ENCODE measurements at regions not wholly inside any gene's neighbourhood (a gene's known extent, or its start where the extent isn't known, plus 50 kb on each side); places are given as distances from the start of the nearest gene placed in this dataset.

- ATAC-seq (no peak), DNase-seq (no peak)
- intact Hi-C loops (cut with DNase I, micrococcal nuclease) = no loop called here
Observed at GRCh38 chr16:87050142-87050541, 267.1 kb downstream of the C16orf95 start.

DNA sequence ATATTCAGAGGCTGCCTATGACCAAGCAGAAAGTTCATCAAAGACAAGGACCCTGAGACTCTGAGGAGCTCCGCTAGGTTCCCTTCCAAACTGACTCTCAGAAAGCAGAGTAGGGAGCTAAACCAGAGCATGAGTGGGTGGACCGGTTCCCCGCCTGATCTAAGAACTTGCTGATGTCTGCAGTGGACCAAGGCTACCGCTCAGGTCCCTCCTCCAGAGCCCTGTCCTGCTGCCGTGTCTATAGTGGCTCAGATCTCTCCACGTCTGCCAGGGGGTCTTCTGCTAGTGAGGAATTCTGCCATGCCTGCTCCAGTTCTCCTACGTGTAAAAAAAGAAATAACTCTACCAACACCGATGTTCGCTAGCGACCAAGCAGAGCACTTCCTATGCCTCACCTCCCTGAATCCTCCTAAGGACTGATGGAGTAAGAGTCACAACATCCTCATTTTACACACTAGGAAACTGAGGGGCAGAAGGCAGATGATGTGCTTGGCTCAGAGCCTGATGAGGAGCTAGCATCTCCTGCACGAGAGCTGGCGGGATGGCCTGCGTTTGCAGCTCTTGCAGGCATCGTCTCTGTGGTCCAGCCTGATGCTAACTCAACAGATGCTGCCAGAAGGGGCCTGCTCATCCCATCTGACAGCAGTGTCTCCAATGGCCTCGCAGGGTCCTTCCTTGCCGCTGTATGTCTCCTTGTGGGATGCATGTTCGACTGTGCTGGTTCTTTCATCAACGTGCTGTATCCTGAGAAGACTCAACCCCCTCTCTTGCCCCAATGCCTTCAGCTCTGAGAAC lies 265.5 kb downstream of the C16orf95 start:
- no peak for DNase-seq
- ATAC-seq = no peak
- intact Hi-C loops (cut with DNase I, micrococcal nuclease) = no loop called here

GRCh38 chr16:87052506-87052905 lies 264.7 kb downstream of the C16orf95 start:
- intact Hi-C loops (cut with DNase I, micrococcal nuclease) = no loop called here
- ATAC-seq (no peak), DNase-seq (no peak)

GRCh38 chr16:87053016-87053982 lies 263.9 kb downstream of the C16orf95 start:
- ATAC-seq (no peak), DNase-seq (no peak)
- intact Hi-C loops (cut with DNase I, micrococcal nuclease) = no loop called here

DNA sequence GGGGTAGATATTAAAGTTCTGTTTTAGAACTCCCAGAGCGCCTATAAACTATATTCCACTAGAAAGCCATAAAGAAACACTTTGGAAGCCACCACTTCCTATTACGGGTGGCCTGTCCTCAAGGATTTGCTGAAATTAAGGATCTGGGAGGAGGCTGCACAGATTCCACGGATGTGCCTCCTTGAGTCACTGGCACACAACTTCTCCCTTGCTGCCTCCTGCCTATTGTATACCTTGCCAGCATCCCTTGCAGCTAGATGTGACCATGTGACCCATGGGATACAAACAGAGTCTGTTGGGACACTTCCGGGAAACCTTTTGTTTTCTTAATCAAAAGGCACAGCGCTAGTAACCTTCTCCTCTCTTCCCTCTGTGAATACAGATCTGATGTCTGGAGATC lies 263.0 kb downstream of the C16orf95 start:
- intact Hi-C loops (cut with DNase I, micrococcal nuclease) = no loop called here
- ATAC-seq (no peak), DNase-seq (no peak)

DNA sequence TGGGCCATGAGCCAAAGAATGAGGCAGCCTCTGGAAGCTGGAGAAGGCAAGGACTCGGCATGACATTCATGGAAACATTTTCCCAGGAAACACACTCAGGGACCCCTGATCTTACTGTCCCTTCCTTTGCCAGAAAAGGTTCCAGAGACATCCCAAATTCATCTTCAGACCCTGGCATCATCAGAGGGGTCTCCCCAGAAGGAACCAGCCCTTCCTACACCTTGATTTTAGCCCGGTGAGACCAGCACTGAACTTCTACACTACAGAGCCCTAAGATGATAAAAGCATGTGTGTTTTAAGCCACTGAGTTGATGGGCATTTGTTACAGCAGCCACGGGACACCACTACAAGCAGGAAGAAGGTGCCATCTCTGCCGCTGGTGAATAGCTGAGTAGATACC lies 262.3 kb downstream of the C16orf95 start:
- intact Hi-C loops (cut with DNase I, micrococcal nuclease) = no loop called here
- no peak for DNase-seq
- no peak for ATAC-seq

DNA sequence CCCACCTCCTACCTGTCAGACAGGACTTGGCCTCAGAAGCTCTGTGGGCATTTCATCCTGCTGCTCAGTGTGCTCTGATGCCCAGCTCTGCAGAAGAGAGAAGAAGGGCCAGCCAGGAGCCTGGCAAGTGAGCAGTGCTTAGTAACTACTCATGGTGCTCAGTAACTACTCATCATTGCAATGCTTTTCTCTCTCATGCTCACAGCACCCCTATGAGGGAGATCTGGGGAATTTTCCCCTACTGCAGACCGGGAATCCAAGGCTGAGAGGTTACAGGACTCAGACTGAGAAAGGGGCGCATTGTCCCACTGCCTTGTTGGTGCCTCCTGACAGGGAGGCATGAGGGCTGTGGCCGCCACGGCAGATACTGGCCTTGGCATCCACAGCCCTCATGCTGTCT lies 261.1 kb downstream of the C16orf95 start:
- no peak for ATAC-seq
- no peak for DNase-seq
- intact Hi-C loops (cut with DNase I, micrococcal nuclease) = no loop called here

GRCh38 chr16:87056551-87056950 lies 260.6 kb downstream of the C16orf95 start:
- no peak for DNase-seq
- intact Hi-C loops (cut with DNase I, micrococcal nuclease) = no loop called here
- no peak for ATAC-seq

GRCh38 chr16:87057211-87057881 lies 259.8 kb downstream of the C16orf95 start:
- DNase-seq = no peak
- intact Hi-C loops (cut with DNase I, micrococcal nuclease) = no loop called here
- ATAC-seq = no peak

DNA sequence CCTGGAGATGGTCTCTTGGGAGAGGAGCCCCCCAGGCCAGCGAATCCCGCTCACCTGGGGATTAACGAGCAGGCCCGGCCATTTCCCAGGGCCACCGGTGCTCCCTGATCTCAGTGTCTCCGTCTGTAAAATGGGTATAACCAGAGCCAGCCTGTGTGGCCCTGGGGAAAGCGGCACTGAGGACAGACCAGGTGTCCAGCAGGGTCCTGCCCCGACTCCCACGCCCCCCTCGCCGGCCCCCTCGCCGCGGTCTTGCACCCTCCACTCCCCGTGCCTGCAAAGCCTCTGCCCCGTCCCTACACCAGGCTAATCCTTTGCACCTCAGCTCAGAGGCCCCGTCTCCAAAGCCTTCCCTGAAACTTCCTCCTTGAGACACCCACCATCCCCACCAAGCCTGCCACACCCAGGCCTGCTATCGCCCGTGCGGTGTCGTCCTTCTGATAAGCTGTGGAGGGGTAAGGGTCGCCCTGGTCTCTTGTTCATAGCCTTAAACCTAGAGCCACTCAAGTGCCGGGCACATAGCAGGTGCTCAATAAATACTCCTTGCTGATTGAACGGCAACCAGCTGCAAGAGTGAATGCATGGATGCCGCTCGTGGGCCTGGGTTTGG lies 259.1 kb downstream of the C16orf95 start:
- ATAC-seq (no peak), DNase-seq (no peak)
- intact Hi-C loops (cut with DNase I, micrococcal nuclease) = no loop called here

DNA sequence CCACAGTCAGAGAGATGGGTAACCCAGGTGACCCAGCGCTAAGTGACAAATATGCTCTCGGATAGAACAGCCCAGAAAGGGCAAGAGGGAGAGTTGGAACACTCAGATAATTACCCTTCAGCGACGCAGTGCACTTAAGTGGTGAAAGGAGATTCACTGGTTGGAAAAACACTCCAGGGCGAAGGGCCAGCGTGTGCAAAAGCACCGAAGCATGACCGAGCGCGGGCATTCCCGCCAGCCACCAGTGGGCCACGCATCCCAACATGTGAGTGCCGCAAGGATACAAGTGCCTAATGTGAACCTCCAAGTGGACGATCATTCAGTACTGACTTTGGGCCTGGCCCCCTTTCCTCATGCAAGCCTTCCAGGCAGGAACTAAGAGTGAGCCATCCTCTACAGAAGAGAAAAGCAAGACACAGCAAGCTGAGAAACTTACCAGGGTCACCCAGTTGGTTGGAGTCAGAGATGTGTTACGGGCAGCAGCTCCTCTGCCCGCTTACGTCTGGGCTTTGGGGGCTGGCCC lies 258.4 kb downstream of the C16orf95 start:
- intact Hi-C loops (cut with DNase I, micrococcal nuclease) = no loop called here
- DNase-seq = no peak
- no peak for ATAC-seq

- no peak for ATAC-seq
- intact Hi-C loops (cut with DNase I, micrococcal nuclease) = loop anchor here in 1 of 2 donors (5.0 kb wide), 2 partner anchors 217 to 498 kb away; no protein-coding TSS in a partner anchor
- DNase-seq = no peak
Observed at GRCh38 chr16:87060034-87060986, 256.9 kb downstream of the C16orf95 start.

GRCh38 chr16:87061243-87061920 lies 255.8 kb downstream of the C16orf95 start:
- ATAC-seq = no peak
- intact Hi-C loops (cut with DNase I, micrococcal nuclease) = loop anchor here in 1 of 2 donors (5.0 kb wide), 2 partner anchors 216 to 499 kb away; no protein-coding TSS in a partner anchor

GRCh38 chr16:87062569-87063442 lies 254.4 kb downstream of the C16orf95 start:
- peak in 1 of 2 donors; percentile 73 for DNase-seq
- ATAC-seq = peak; percentile 74
- intact Hi-C loops (cut with DNase I, micrococcal nuclease) = loop anchor here in 1 of 2 donors (5.0 kb wide), 2 partner anchors 214 to 501 kb away; no protein-coding TSS in a partner anchor

More at GRCh38 chr16:87061243-87061920, 255.8 kb downstream of the C16orf95 start:
- DNase-seq = no peak

DNA sequence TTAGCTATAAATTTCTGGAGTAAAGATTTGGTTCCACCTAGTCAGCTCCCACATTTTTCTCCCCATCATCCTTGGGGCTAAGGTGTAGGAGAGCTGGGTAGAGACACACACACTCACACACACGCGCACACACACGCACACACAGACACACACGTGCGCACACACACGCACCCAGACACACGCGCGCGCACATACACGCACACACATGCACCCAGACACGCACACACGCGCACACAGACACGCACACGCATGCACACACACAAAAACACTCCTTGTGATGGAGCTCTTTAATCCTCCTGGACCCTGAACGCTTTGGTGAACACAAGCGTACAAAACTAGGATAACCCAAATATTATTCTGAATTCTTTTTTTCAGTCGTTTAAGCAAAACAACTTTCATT lies 253.6 kb downstream of the C16orf95 start:
- DNase-seq (no peak), ATAC-seq (no peak)
- intact Hi-C loops (cut with DNase I, micrococcal nuclease) = loop anchor here in 1 of 2 donors (5.0 kb wide), 2 partner anchors 214 to 501 kb away; no protein-coding TSS in a partner anchor

All from left colon (tissue), 2 donors.